GM10248 (cell line): ENCODE measurements at regions not wholly inside any gene's neighbourhood (a gene's known extent, or its start where the extent isn't known, plus 50 kb on each side); places are given as distances from the start of the nearest gene placed in this dataset.
"Not testable (repeated sequence)": the region's sequence is repeated elsewhere in the genome, so short reads cannot be mapped to it uniquely, and the experiment has no call there.

ENCODE experiments used
- CTCF ChIA-PET: fragments of 300-600 bp; sonication (Branson Sonifier 250); formaldehyde crosslinking; extraction: SDS; loops from one replicate; lab custom pipeline; 2021; ENCODE audit warnings: antibody characterized with exemption; lab: Yijun Ruan, JAX
- POLR2A ChIA-PET: fragments of 350-650 bp; sonication (Branson Sonifier 250); formaldehyde crosslinking; extraction: SDS; loops from one replicate; lab custom pipeline; 2020; ENCODE audit warnings: antibody characterized with exemption; lab: Yijun Ruan, JAX
- DNase-seq: peaks from one replicate; pipeline ENCODE4 v3.0.0; 2012; ENCODE audit errors: extremely low spot score
- CTCF ChIP-seq: IDR thresholded peaks from 2 replicates; pipeline ENCODE4 v1.5.1; 2012; ENCODE audit warnings: mild to moderate bottlenecking, low read depth; ENCODE audit errors: extremely low read depth, missing control alignments, control extremely low read depth

- TF ChIP-seq CTCF = no peak
- no peak for DNase-seq
Observed at GRCh38 chrX:85808217-85808616, 239.1 kb downstream of the CHM start.

DNA sequence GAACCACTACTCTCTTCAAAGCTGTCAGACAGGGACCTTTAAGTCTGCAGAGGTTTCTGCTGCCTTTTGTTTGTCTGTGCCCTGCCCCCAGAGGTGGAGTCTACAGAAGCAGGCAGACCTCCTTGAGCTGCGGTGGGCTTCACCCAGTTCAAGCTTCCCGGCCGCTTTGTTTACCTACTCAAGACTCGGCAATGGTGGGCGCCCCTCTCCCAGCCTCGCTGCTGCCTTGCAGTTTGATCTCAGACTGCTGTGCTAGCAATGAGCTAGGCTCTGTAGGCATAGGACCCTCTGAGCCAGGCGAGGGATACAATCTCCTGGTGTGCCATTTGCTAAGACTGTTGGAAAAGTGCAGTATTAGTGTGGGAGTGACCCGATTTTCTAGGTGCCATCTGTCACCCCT is 275.0 kb downstream of the CHM start:
- CTCF ChIA-PET, DNase-seq, POLR2A ChIA-PET: not testable (repeated sequence)

More at GRCh38 chrX:85808217-85808616, 239.1 kb downstream of the CHM start:
- POLR2A ChIA-PET = no interaction called here
- CTCF ChIA-PET = interaction anchor here (1.0 kb wide), 1 partner anchor 22 kb away, joined by 3 read pairs; no protein-coding TSS in a partner anchor

DNA sequence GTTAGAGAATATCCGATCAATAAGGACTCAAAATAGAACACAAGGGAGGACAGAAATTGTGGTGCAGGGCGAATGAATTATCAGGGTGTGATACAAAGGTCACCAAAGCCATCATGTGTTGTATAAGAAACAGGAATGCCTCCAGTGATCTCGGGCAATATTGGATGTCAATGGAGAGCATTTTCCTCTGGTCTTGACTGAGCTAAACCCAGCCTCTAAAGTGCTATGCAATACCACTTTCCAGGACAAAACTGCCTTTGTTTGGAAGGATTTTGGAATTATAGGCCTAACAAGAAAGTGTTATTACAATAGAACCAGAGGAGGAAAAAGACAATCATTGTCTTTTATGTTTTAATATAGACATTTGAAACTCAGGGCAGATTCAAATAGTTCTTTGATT is 281.7 kb downstream of the CHM start:
- TF ChIP-seq CTCF = no peak
- CTCF ChIA-PET = no interaction called here
- POLR2A ChIA-PET = no interaction called here
- DNase-seq = no peak

DNA sequence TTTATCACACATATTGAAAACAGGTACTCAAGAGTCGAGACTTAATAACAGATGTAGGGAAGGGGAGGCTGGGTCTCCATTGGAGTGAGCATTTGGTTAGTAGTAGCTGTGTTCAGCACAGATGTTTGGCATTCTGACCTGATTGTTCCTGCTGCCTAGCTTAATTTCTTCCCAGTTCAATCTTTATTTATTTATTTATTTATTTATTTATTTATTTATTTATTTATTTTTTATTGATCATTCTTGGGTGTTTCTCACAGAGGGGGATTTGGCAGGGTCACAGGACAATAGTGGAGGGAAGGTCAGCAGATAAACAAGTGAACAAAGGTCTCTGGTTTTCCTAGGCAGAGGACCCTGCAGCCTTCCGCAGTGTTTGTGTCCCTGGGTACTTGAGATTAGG is 324.3 kb downstream of the CHM start:
- CTCF ChIA-PET, DNase-seq, POLR2A ChIA-PET: not testable (repeated sequence)

- POLR2A ChIA-PET, CTCF ChIA-PET, DNase-seq: not testable (repeated sequence)
Observed at GRCh38 chrX:85703233-85703632, 323.8 kb upstream of the POF1B start.

DNA sequence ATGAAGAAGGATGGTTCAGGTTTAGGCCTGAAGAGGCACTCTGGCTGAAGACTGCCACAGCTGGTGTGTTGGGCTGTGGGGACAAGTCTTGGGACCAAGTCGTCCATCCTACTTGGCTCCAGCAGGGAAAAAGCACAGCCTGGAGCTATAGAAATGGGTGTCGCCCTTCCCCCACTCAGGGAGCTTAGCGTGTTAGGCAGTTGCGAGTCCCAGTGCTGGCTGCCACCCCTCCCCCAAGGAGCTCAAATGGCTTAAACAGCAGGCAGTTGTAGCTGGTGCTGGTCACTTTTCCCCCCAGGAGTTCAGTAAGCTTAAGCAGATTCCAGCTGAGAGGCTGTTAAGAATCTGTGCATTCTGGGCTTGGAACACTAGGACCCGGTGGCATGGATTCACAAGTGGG is 319.5 kb upstream of the POF1B start:
- ChIA-PET CTCF (no interaction called here), POLR2A (no interaction called here)
- no peak for DNase-seq
- TF ChIP-seq CTCF = no peak

DNA sequence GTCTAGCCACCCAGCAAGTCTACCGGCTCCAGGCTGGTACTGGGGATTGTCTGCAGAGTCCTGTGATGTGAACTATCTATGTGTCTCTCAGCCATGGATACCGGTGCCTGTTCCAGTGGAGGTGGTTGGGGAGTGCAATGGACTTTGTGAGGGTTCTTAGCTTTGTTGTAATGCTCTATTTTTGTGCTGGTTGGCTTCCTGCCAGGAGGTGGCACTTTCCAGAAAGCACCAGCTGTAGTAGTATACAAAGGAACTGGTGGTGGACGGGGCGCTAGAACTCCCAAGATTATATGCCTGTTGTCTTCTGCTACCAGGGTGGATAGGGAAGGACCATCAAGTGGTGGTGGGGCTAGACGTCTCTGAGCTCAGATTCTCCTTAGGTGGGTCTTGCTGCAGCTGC is 306.4 kb upstream of the POF1B start:
- ChIA-PET CTCF (no interaction called here), POLR2A (no interaction called here)
- no peak for DNase-seq
- TF ChIP-seq CTCF = no peak

DNA sequence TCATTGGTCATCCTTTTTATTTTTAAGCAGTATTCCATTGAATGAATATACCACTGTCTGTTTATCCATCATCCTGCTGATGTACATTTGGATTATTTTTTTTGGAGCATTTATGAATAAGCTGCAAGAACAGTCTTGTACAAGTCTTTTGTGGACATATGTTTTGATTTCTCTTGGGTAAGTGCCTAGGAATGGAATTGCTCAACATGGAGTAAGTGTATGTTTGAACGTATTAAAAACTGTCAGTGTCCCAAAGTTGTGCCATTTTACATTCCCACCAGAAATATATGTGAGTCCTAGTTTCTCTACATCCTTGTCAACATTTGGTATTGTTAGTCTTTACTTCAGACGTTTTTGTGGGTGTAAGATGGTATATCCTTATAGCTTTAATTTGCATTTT is 287.0 kb upstream of the POF1B start:
- CTCF ChIA-PET = no interaction called here
- TF ChIP-seq CTCF = no peak
- POLR2A ChIA-PET = no interaction called here
- DNase-seq = no peak

- CTCF ChIA-PET, POLR2A ChIA-PET, DNase-seq: not testable (repeated sequence)
Observed at GRCh38 chrX:85663970-85664369, 284.5 kb upstream of the POF1B start.
